Amygdala (tissue), 56 donors: ENCODE measurements at regions not wholly inside any gene's neighbourhood (a gene's known extent, or its start where the extent isn't known, plus 50 kb on each side); places are given as distances from the start of the nearest gene placed in this dataset.
A peak's percentile ranks its signal among the peaks of the same experiment; 100 is the strongest.
"Not testable (repeated sequence)": the region's sequence is repeated elsewhere in the genome, so short reads cannot be mapped to it uniquely, and the experiment has no call there.

Source experiments
- DNase-seq, 56 donors: peaks; one replicate each; lab custom pipeline; 2025; lab: John Stamatoyannopoulos, UW

DNA sequence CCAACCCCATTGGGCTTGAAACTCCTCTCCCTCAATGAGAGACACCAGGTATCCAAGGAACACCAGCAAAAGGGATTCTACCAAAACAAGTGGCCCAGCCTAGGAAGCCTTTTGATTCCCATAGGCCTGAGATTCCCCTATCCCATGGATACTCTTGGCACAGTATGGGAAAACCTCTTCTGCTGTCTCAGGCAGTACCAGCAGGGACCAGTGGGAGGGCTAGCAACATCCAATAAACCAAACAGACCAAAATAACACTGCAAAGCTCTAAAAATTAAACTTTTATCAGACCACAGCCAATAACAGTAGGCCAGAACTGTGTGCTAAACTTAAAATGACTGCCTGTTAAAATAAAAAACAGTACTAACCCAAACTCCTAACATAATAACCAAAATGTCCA, 153.9 kb upstream of the CES5A start:
- no peak for DNase-seq

DNA sequence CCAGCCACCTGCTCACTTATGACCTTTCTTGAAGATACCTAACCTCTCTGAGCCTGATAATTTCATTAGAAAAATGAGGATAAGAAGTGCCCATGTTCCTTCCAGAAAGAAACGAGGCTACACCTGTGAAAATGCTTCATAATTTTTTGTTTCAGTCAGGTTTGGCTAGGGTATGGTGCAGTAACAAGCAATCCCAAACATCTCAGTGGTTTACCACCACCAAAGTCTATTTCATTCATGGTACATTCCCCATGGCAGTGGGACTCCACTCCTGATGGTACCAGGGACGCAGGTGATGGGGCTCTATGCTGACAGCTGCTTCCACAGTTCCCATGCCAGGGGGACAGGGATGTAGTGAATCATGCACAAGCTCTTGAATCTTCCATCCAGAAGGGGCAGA, 147.6 kb upstream of the CES5A start:
- DNase-seq: no peak

DNA sequence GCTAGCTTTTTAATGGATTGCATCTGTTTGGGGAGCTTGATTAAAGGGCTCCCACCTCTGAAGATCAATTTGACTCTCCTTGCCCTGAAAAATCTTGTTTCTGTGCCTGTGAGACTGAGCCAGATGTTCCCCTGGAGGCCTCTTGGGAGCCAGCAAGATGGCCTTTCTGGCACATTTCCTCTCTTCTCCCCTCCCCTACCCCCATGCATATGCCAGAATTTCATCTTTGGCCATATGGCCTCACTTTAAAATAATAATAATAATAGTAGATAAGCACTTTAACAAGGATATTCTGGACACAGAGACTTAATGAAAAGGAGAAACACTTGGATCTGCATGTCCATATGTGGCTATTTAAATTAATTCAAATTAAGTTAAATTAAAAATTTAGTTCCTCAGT, 144.1 kb upstream of the CES5A start:
- DNase-seq: no peak

- peak in 4 of 56 donors; percentile 0 to 15 (median 5) for DNase-seq
Measured at GRCh38 chr16:56013962-56014552, 138.9 kb upstream of the CES5A start.

GRCh38 chr16:56012482-56012811, 137.3 kb upstream of the CES5A start:
- no peak for DNase-seq

DNA sequence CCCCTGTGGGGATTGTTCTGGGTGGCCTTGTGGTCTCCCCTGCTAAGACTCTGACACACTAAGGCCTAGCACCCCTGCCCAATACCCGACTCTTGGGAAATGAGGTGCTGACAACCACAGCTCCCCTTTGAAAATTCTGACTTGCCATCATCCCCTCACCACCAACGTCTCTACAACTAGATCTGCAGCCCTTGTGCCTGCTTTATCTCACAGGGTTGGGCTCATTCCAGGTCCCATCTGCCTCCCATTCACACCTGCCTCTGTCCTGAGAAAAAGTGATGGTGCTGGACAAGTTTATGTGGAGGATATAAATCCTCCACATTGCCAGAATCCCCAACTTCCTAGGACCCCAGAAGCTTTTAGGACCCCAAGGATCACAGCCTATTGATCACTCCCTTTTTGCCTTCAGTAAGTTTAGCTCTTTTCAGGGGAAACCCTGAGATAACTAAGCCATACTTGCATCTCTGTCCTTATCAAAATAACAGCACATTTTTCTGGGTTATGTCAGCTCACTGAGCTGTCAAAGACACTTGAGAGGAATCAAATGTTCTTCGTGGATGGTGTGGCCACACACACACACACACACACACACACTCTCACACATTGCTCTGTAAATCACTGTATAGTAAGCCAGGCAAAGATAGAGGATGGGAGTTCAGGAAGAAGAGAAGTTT, 136.8 kb upstream of the CES5A start:
- no peak for DNase-seq

- DNase-seq: no peak
Measured at GRCh38 chr16:56005958-56006357, 130.8 kb upstream of the CES5A start.

GRCh38 chr16:55999683-56000082, 124.5 kb upstream of the CES5A start:
- DNase-seq: no peak

DNA sequence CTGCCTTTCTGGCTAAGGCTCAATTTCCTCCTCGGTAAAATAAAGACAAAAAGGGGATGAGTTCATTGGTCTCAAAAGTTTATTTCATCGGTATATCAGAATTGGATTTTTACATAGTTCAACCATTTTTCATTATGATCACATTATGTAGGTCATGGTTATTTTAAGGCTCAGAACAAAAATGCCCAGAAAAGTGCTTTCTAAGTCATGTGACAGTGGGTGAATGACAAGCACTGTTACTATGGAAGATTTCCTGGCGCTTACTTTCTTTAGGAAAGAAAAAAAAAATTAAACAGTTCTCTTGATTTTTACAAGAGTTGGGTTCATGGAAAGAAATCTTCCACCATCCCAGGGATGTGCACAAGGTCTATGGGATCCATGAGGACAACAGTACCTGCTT, 117.9 kb upstream of the CES5A start:
- no peak for DNase-seq

GRCh38 chr16:55992551-55992950, 117.4 kb upstream of the CES5A start:
- DNase-seq: no peak

DNA sequence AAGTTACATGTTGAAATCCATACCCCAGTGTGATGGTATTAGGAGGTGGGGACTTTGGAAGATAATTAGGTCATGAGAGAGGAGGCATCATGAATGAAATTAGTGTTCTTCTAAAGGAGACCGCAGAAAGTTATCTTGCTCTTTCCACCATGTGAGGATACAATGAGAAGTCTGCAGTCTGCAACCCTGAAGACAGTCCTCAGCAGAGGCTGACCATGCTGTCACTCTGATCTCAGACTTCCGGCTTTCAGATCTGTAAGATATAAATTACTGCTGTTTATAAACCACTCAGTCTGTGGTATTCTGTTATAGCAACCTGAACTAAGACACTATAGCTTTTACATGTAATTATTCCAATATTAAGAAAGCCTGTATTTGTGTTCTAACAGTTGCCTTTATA, 116.7 kb upstream of the CES5A start:
- DNase-seq: no peak

DNA sequence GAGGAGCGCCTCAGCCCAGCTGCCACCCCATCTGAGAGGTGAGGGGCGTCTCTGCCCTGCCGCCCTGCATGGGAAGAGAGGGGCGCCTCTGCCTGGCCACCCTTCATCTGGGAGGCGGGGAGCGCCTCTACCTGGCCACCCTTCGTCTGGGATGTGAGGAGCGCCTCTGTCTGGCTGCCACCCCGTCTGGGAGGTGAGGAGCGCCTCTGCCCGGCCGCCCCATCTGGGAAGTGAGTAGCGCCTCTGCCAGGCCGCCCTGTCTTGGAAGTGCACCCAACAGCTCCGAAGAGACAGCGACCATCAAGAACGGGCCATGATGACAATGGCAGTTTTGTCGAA, 114.4 kb upstream of the CES5A start:
- DNase-seq: no peak

DNA sequence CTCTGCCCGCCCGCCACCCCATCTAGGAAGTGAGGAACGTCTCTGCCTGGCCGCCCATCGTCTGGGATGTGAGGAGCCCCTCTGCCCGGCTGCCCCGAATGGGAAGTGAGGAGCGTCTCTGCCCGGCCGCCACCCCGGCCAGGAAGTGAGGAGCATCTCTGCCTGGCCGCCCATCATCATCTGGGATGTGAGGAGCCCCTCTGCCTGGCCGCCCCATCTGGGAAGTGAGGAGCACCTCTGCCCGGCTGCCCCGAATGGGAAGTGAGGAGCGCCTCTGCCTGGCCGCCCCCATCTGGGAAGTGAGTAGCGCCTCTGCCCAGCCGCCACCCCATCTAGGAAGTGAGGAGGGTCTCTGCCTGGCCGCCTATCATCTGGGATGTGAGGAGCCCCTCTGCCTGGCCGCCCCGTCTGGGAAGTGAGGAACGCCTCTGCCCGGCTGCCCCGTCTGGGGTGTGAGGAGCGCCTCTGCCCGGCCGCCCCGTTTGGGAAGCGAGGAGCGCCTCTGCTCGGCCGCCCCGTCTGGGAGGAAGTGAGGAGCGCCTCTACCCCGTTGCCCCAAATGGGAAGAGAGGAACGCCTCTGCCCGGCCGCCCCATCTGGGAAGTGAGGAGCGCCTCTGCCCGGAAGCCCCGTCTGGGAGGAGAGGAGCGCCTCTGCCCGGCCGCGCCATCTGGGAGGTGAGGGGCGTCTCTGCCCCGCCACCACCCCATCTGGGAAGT, 113.8 kb upstream of the CES5A start:
- not testable (repeated sequence) for DNase-seq

- DNase-seq: no peak
Measured at GRCh38 chr16:55988013-55988412, 112.8 kb upstream of the CES5A start.

DNA sequence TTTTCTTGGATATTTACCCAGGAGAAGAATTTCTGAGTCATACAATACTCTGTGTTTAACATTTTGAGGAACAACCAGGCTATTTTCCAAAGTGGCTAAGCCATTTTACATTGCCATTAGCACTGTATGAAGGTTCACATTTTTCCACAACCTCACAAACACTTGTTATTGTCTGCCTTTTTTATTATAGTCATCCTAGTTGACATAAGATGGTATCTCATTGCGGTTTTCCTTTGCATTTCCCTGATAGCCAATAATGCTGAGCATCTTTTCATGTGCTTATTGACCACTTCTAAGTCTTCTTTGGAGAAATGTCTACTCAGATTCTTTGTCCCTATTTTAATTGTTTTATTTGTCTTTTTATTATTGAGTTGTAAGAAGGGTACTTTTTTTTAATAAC, 107.4 kb upstream of the CES5A start:
- no peak for DNase-seq

- no peak for DNase-seq
Measured at GRCh38 chr16:55981557-55981956, 106.4 kb upstream of the CES5A start.

DNA sequence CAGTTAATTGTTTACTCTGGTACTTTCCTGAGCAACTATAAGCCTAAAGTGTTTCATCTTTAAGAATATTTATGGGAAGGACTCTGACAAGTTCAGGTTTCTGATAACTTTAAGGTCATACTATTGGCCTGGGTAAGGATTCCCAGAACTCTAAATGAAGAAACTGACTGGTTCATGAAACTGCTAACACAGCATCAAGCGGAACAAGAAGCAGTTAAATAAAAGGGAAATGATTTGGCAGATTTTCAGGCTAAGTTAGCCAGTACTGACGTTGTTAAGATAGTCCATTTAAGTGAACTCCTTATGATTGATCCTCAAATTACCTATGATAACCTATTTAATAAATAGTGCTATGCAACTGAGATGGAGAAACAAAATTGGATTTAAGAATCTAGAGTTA, 101.6 kb upstream of the CES5A start:
- no peak for DNase-seq

DNA sequence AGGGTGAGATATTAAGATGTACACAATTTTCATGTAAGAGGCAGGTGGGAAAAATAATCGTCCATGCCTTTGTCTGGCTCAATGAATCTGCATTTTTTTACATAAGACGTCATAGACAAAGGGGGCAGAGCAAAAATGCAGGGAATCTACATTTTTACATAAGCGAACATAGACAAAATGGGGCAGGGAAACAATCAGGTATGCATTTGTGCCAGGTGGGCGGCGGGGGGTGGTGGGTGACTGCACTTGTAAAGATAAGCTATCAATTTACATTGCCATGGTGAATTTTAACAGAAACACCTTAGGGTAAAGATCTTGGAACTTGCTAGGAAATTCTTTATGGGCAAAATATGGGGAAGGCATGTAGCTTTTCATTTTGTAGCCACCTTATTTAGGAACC, 96.3 kb upstream of the CES5A start:
- DNase-seq: no peak

GRCh38 chr16:55968221-55968620, 93.0 kb upstream of the CES5A start:
- DNase-seq: no peak

- DNase-seq: no peak
Measured at GRCh38 chr16:55964923-55965475, 89.8 kb upstream of the CES5A start.

DNA sequence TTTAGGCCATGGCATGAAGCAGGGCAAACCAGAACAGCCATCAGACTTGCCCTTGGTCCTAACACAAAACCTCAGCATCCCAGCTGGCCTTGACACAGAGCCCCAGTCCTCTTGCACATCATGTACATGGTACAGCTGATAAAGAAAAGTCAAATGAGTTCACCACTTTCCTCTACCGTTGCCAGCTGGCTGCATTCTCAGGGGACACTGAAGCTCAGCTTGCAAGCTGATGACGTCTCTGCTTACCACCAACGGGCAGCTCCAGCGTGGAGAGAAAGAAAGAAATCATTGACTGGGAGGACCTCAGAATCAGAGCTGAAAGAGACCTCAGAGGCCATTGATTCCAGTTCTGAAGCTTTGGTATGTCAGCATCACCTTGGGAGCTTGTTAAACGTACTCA, 80.7 kb upstream of the CES5A start:
- DNase-seq: peak in 22 of 56 donors; percentile 6 to 58 (median 22)

- DNase-seq: no peak
Measured at GRCh38 chr16:55955424-55955823, 80.3 kb upstream of the CES5A start.
